Lung (tissue), 11 donors: ENCODE measurements at regions not wholly inside any gene's neighbourhood (a gene's known extent, or its start where the extent isn't known, plus 50 kb on each side); places are given as distances from the start of the nearest gene placed in this dataset.
"Not testable (repeated sequence)": the region's sequence is repeated elsewhere in the genome, so short reads cannot be mapped to it uniquely, and the experiment has no call there.

Source experiments
- ATAC-seq: fragments of 200-7000 bp; cut with Tn5 transposase; one replicate; pipeline ENCODE4 v1.9.1; 2020; ENCODE audit warnings: moderate number of reproducible peaks; ENCODE audit not compliant: insufficient read depth, low FRiP score
- DNase-seq, 3 donors: peaks; one replicate each; pipeline ENCODE4 v3.0.0-alpha.2; 2013 to 2017
- H3K27ac ChIP-seq, 2 donors: one replicate each; pipeline ENCODE4 v1.5.1; 2013; ENCODE audit warnings: mild to moderate bottlenecking in 2 of 2, moderate library complexity in 2 of 2, control low read depth in 1 of 2, inconsistent platforms in 1 of 2, low read depth in 1 of 2, low read length in 1 of 2
- H3K27me3 ChIP-seq, 3 donors: one replicate each; pipeline ENCODE4 v1.5.1; 2013; ENCODE audit warnings: low read length in 2 of 3; ENCODE audit not compliant: control insufficient read depth in 3 of 3, insufficient read depth in 3 of 3
- H3K36me3 ChIP-seq, 4 donors: one replicate each; pipeline ENCODE4 v1.5.1; 2013; ENCODE audit warnings: low read length in 4 of 4, mild to moderate bottlenecking in 1 of 4, moderate library complexity in 1 of 4; ENCODE audit not compliant: control insufficient read depth in 4 of 4, insufficient read depth in 4 of 4
- H3K4me1 ChIP-seq, 5 donors: one replicate each; pipeline ENCODE4 v1.5.1; 2013; ENCODE audit warnings: low read length in 5 of 5, mild to moderate bottlenecking in 2 of 5, moderate library complexity in 1 of 5; ENCODE audit not compliant: control insufficient read depth in 5 of 5, insufficient read depth in 5 of 5
- H3K4me3 ChIP-seq: one replicate; pipeline ENCODE4 v1.5.1; 2013; ENCODE audit warnings: mild to moderate bottlenecking, control low read depth, moderate library complexity
- H3K9ac ChIP-seq, 2 donors: one replicate each; pipeline ENCODE4 v1.5.1; 2013; ENCODE audit warnings: low read length in 2 of 2, control low read depth in 1 of 2; ENCODE audit not compliant: insufficient read depth in 1 of 2
- H3K9me3 ChIP-seq, 4 donors: one replicate each; pipeline ENCODE4 v1.5.1; 2013; ENCODE audit warnings: low read length in 3 of 4, mild to moderate bottlenecking in 1 of 4, moderate library complexity in 1 of 4; ENCODE audit not compliant: control insufficient read depth in 4 of 4, insufficient read depth in 3 of 4
- WGBS, 2 donors: extraction: QIAGEN DNeasy Blood & Tissue Kit; methylation state at CpG; one replicate each; pipeline ENCODE4 v1.1.7; 2013; 5-methylcytosine and 5-hydroxymethylcytosine counted together
- TF ChIP-seq, protein P1 (sequence below): IDR thresholded peaks from 2 replicates; pipeline ENCODE4 v1.5.1; 2012; ENCODE audit warnings: mild to moderate bottlenecking; ENCODE audit errors: control extremely low read depth, extremely low read depth
- donor health status: control.
- donor health status: control.
- donor health status: Bipolar disorder and iron deficiency.
- donor health status: healthy.
- donor health status: DM: yes; HTN: yes; CAD: no.

DNA sequence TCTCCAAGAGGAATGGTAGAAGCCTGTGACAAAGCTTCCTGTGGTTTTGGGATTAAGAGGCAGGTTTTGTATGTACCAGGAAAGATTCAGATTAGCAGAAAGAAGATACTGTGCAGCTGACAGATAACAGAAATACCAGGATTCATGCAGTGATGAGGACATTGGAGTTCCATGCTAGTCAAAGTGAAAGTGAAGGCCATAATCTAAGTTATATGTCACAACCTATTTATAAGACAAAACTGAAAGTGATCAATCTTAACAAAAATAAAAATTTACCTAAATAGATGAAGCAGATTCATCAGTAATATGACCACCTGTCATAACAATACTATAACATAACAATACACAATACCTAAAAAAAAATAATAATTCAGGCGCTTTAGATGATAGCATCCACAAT, 1305.2 kb upstream of the PCDH9 start:
- no peak for ATAC-seq
- 89 to 92% methylated on average over 1 of the region's 1 CpG for WGBS, 2 donors
- H3K27me3 ChIP-seq: no peaks in the 10 kb centered on the region
- H3K4me1 ChIP-seq: no peaks in the 10 kb centered on the region
- no peak for DNase-seq
- H3K27ac ChIP-seq: no peak overlapping the region
- TF ChIP-seq, protein P1, sequence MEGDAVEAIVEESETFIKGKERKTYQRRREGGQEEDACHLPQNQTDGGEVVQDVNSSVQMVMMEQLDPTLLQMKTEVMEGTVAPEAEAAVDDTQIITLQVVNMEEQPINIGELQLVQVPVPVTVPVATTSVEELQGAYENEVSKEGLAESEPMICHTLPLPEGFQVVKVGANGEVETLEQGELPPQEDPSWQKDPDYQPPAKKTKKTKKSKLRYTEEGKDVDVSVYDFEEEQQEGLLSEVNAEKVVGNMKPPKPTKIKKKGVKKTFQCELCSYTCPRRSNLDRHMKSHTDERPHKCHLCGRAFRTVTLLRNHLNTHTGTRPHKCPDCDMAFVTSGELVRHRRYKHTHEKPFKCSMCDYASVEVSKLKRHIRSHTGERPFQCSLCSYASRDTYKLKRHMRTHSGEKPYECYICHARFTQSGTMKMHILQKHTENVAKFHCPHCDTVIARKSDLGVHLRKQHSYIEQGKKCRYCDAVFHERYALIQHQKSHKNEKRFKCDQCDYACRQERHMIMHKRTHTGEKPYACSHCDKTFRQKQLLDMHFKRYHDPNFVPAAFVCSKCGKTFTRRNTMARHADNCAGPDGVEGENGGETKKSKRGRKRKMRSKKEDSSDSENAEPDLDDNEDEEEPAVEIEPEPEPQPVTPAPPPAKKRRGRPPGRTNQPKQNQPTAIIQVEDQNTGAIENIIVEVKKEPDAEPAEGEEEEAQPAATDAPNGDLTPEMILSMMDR: no peak
- no peak overlapping the region for H3K9ac ChIP-seq
- H3K36me3 ChIP-seq: no peaks in the 10 kb centered on the region
- no peak overlapping the region for H3K4me3 ChIP-seq
- H3K9me3 ChIP-seq: no peaks in the 10 kb centered on the region

DNA sequence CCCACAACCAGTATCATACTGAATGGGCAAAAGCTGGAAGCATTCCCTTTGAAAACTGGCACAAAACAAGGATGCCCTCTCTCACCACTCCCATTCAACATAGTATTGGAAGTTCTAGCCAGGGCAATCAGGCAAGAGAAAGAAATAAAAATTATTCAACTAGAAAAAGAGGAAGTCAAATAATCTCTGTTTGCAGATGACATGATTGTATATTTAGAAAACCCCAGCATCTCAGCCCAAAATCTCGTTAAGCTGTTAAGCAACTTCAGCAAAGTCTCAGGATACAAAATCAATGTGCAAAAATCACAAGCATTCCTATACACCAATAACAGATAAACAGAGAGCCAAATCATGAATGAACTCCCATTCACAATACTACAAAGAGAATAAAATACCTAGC, 1297.0 kb upstream of the PCDH9 start:
- H3K9me3 ChIP-seq, DNase-seq, H3K36me3 ChIP-seq, H3K9ac ChIP-seq, H3K4me1 ChIP-seq, H3K27ac ChIP-seq, ATAC-seq, H3K27me3 ChIP-seq, H3K4me3 ChIP-seq: not testable (repeated sequence)
- WGBS, 2 donors: 17 to 44% methylated on average over 1 of the region's 1 CpG

DNA sequence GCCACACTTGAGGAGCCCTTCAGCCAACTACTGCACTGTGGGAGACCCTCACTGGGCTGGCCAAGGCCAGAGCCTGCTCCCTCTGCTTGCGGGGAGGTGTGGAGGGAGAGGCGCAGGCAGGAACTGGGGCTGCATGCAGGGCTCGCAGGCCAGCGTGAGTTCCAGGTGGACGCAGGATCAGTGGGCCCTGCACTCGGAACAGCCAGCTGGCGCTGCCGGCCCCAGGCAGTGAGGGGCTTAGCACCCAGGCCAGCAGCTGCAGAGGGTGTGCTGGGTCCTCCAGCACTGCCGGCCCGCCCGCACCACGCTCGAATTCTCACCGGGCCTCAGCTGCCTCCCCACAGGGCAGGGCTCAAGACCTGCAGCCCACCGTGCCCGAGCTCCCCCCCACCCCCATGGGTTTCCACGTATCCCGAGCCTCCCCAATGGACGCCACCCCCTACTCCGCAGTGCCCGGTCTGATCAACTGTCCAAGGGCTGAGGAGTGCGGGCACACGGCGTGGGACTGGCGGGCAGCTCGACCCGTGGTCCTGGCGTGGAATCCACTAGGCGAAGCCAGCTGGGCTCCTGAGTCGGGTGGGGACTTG, 1293.8 kb upstream of the PCDH9 start:
- no peaks in the 10 kb centered on the region for H3K4me1 ChIP-seq
- TF ChIP-seq, protein P1: no peak
- WGBS, 2 donors: 87 to 94% methylated on average over 30 of the region's 30 CpGs
- H3K27ac ChIP-seq: no peak overlapping the region
- no peak for ATAC-seq
- no peaks in the 10 kb centered on the region for H3K36me3 ChIP-seq
- H3K9ac ChIP-seq: no peak overlapping the region
- no peak overlapping the region for H3K4me3 ChIP-seq
- H3K9me3 ChIP-seq: peaks cover 0 to 3% (median 0%) of the 10 kb centered on the region in 4 donors
- no peak for DNase-seq
- no peaks in the 10 kb centered on the region for H3K27me3 ChIP-seq

DNA sequence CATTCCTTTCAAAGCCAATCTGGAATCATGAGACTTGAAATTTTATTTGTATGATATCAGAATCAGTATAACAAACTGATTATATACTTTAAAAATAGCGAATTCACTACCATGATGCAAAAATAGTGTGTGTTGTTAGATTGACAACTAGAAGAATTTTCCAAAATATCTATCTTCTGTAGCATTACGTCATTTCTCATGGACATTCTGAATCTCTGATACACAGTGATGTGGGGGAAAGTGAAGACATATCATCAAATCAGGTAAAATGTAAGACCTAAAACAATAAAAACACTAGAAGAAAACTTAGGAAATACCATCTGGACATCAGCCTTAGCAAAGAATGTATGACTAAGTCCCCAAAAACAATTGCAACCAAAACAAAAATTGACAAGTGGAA, 1292.0 kb upstream of the PCDH9 start:
- Histone ChIP-seq H3K27ac (no peak overlapping the region), H3K27me3 (no peaks in the 10 kb centered on the region), H3K4me3 (no peak overlapping the region), H3K36me3 (no peaks in the 10 kb centered on the region), H3K9ac (no peak overlapping the region), H3K9me3 (peaks cover 0 to 3% (median 0%) of the 10 kb centered on the region in 4 donors), H3K4me1 (no peaks in the 10 kb centered on the region)
- DNase-seq (no peak), ATAC-seq (no peak)
- TF ChIP-seq, protein P1: no peak
- WGBS, 2 donors: 46 to 73% methylated on average over 2 of the region's 2 CpGs
